Tibial nerve (tissue), 4 donors: ENCODE measurements at regions not wholly inside any gene's neighbourhood (a gene's known extent, or its start where the extent isn't known, plus 50 kb on each side); places are given as distances from the start of the nearest gene placed in this dataset.
"Not testable (repeated sequence)": the region's sequence is repeated elsewhere in the genome, so short reads cannot be mapped to it uniquely, and the experiment has no call there.

Experiments used
- EP300 ChIP-seq, 2 donors: sonication (generic); formaldehyde crosslinking; IDR thresholded peaks; one replicate each; pipeline ENCODE4 v1.6.1; 2017; ENCODE audit warnings: antibody characterized with exemption in 2 of 2, mild to moderate bottlenecking in 1 of 2
- POLR2A ChIP-seq, 2 donors: fragments of 450-650 bp; IDR thresholded peaks; one replicate each; pipeline ENCODE4 v1.6.1; 2017; ENCODE audit warnings: antibody characterized with exemption in 2 of 2, mild to moderate bottlenecking in 2 of 2, moderate library complexity in 2 of 2
- TF ChIP-seq, protein P1 (sequence below), 5 experiments: fragments of 200-600 bp in 3 of 5; fragments of 450-650 bp in 2 of 5; sonication (generic) in 3 of 5; IDR thresholded peaks; one replicate each; pipeline ENCODE4 v1.5.1; 2016 to 2019; ENCODE audit warnings: antibody characterized with exemption in 5 of 5, mild to moderate bottlenecking in 3 of 5, moderate library complexity in 2 of 5

DNA sequence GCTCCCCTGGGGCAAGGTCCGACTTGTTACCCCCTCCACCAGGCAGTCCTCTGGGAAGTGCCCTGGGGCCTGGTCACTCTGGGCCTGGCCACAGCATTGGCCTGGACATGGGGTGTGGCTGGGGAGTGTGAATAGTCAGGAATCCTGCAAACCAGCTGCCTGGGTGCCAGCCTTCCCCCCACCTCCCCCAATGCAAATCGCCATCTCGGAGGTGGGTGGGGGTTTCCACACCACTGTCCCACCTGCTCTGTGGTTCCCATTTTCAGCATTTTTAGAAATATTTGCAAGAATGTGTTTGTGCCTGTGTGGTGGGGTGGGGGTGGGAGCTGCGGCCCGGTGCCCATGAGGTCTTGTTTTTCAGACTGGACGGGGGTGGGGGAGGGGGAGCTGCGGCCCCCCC is 159.7 kb downstream of the TMEM121 start:
- TF ChIP-seq, protein P1, sequence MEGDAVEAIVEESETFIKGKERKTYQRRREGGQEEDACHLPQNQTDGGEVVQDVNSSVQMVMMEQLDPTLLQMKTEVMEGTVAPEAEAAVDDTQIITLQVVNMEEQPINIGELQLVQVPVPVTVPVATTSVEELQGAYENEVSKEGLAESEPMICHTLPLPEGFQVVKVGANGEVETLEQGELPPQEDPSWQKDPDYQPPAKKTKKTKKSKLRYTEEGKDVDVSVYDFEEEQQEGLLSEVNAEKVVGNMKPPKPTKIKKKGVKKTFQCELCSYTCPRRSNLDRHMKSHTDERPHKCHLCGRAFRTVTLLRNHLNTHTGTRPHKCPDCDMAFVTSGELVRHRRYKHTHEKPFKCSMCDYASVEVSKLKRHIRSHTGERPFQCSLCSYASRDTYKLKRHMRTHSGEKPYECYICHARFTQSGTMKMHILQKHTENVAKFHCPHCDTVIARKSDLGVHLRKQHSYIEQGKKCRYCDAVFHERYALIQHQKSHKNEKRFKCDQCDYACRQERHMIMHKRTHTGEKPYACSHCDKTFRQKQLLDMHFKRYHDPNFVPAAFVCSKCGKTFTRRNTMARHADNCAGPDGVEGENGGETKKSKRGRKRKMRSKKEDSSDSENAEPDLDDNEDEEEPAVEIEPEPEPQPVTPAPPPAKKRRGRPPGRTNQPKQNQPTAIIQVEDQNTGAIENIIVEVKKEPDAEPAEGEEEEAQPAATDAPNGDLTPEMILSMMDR (IDR thresholded peaks at IDR 0.05) = not testable (repeated sequence)
- not testable (repeated sequence) for TF ChIP-seq POLR2A, EP300 (IDR thresholded peaks at IDR 0.05)
